ENCODE measurements at regions not wholly inside any gene's neighbourhood (a gene's known extent, or its start where the extent isn't known, plus 50 kb on each side); places are given as distances from the start of the nearest gene placed in this dataset.

GRCh38 chr6:100255701-100256100 is 209.0 kb downstream of the SIM1 start:
- no peaks in the 10 kb centered on the region for H3K4me1 ChIP-seq
- no peak for TF ChIP-seq CTCF (IDR thresholded peaks at IDR 0.05)
- no peaks in the 10 kb centered on the region for H3K36me3 ChIP-seq
- no peaks in the 10 kb centered on the region for H3K27me3 ChIP-seq
- H3K27ac ChIP-seq = no peak overlapping the region
- H3K4me3 ChIP-seq = no peak overlapping the region
- DNase-seq = no peak
- no peak for ATAC-seq
- H3K9me3 ChIP-seq = no peaks in the 10 kb centered on the region
- intact Hi-C loops (cut with DNase I) = no loop called here

- TF ChIP-seq CTCF (IDR thresholded peaks at IDR 0.05) = no peak
- Histone ChIP-seq H3K27ac (no peak overlapping the region), H3K27me3 (no peaks in the 10 kb centered on the region), H3K4me3 (no peak overlapping the region), H3K4me1 (no peaks in the 10 kb centered on the region), H3K36me3 (no peaks in the 10 kb centered on the region), H3K9me3 (no peaks in the 10 kb centered on the region)
- intact Hi-C loops (cut with DNase I) = no loop called here
- DNase-seq (no peak), ATAC-seq (no peak)
These were observed 217.6 kb downstream of the SIM1 start for GRCh38 chr6:100247123-100247522.

GRCh38 chr6:100246206-100246605 is 218.5 kb downstream of the SIM1 start:
- Histone ChIP-seq H3K27ac (no peak overlapping the region), H3K9me3 (no peaks in the 10 kb centered on the region), H3K27me3 (no peaks in the 10 kb centered on the region), H3K4me3 (no peak overlapping the region), H3K4me1 (no peaks in the 10 kb centered on the region), H3K36me3 (no peaks in the 10 kb centered on the region)
- TF ChIP-seq CTCF (IDR thresholded peaks at IDR 0.05) = no peak
- intact Hi-C loops (cut with DNase I) = no loop called here
- ATAC-seq (no peak), DNase-seq (no peak)

GRCh38 chr6:100240798-100241197 is 223.9 kb downstream of the SIM1 start:
- ATAC-seq (no peak), DNase-seq (no peak)
- H3K36me3 ChIP-seq = no peaks in the 10 kb centered on the region
- no peaks in the 10 kb centered on the region for H3K4me1 ChIP-seq
- no peaks in the 10 kb centered on the region for H3K9me3 ChIP-seq
- intact Hi-C loops (cut with DNase I) = no loop called here
- TF ChIP-seq CTCF (IDR thresholded peaks at IDR 0.05) = no peak
- H3K27me3 ChIP-seq = no peaks in the 10 kb centered on the region
- H3K4me3 ChIP-seq = no peak overlapping the region
- no peak overlapping the region for H3K27ac ChIP-seq

GRCh38 chr6:100237821-100238220 is 226.9 kb downstream of the SIM1 start:
- H3K4me1 ChIP-seq = no peaks in the 10 kb centered on the region
- H3K27me3 ChIP-seq = no peaks in the 10 kb centered on the region
- no peak for TF ChIP-seq CTCF (IDR thresholded peaks at IDR 0.05)
- intact Hi-C loops (cut with DNase I) = no loop called here
- H3K9me3 ChIP-seq = no peaks in the 10 kb centered on the region
- DNase-seq (no peak), ATAC-seq (no peak)
- H3K4me3 ChIP-seq = no peak overlapping the region
- no peaks in the 10 kb centered on the region for H3K36me3 ChIP-seq
- no peak overlapping the region for H3K27ac ChIP-seq

All from left lung (tissue), 4 donors.